ENCODE measurements at regions not wholly inside any gene's neighbourhood (a gene's known extent, or its start where the extent isn't known, plus 50 kb on each side); places are given as distances from the start of the nearest gene placed in this dataset.

- DNase-seq (ENCODE audit: low read depth), result no peak
These were observed 153.4 kb downstream of the C1orf94 start for GRCh38 chr1:34330061-34330460.

- no peak for DNase-seq (ENCODE audit: low read depth)
These were observed 154.6 kb downstream of the C1orf94 start for GRCh38 chr1:34331020-34331926.

GRCh38 chr1:34332996-34333395, 156.3 kb downstream of the C1orf94 start:
- DNase-seq (ENCODE audit: low read depth), result no peak

GRCh38 chr1:34338871-34339270, 162.2 kb downstream of the C1orf94 start:
- DNase-seq (ENCODE audit: low read depth), result no peak

GRCh38 chr1:34341896-34342295, 165.2 kb downstream of the C1orf94 start:
- DNase-seq (ENCODE audit: low read depth), result no peak

GRCh38 chr1:34342334-34342733, 165.6 kb downstream of the C1orf94 start:
- DNase-seq (ENCODE audit: low read depth), result no peak

GRCh38 chr1:34346128-34346527, 169.4 kb downstream of the C1orf94 start:
- DNase-seq (ENCODE audit: low read depth), result no peak

GRCh38 chr1:34353409-34353808, 176.7 kb downstream of the C1orf94 start:
- DNase-seq (ENCODE audit: low read depth), result no peak

GRCh38 chr1:34354367-34354766, 177.7 kb downstream of the C1orf94 start:
- DNase-seq (ENCODE audit: low read depth), result no peak

- no peak for DNase-seq (ENCODE audit: low read depth)
These were observed 180.1 kb downstream of the C1orf94 start for GRCh38 chr1:34356853-34357252.

GRCh38 chr1:34358636-34359035, 181.9 kb downstream of the C1orf94 start:
- no peak for DNase-seq (ENCODE audit: low read depth)

- no peak for DNase-seq (ENCODE audit: low read depth)
These were observed 182.7 kb downstream of the C1orf94 start for GRCh38 chr1:34359411-34359810.

- DNase-seq (ENCODE audit: low read depth), result no peak
These were observed 183.9 kb downstream of the C1orf94 start for GRCh38 chr1:34360574-34360973.

- no peak for DNase-seq (ENCODE audit: low read depth)
These were observed 184.4 kb downstream of the C1orf94 start for GRCh38 chr1:34361121-34361520.

- DNase-seq (ENCODE audit: low read depth), result no peak
These were observed 185.2 kb downstream of the C1orf94 start for GRCh38 chr1:34361781-34362357.

- no peak for DNase-seq (ENCODE audit: low read depth)
These were observed 186.2 kb downstream of the C1orf94 start for GRCh38 chr1:34362949-34363348.

GRCh38 chr1:34363447-34363846, 186.7 kb downstream of the C1orf94 start:
- DNase-seq (ENCODE audit: low read depth), result no peak

GRCh38 chr1:34363915-34364314, 187.2 kb downstream of the C1orf94 start:
- no peak for DNase-seq (ENCODE audit: low read depth)

- DNase-seq (ENCODE audit: low read depth), result no peak
These were observed 187.7 kb downstream of the C1orf94 start for GRCh38 chr1:34364376-34364775.

- DNase-seq (ENCODE audit: low read depth), result no peak
These were observed 188.6 kb downstream of the C1orf94 start for GRCh38 chr1:34365295-34365694.

GRCh38 chr1:34366875-34367624, 190.3 kb downstream of the C1orf94 start:
- no peak for DNase-seq (ENCODE audit: low read depth)

- no peak for DNase-seq (ENCODE audit: low read depth)
These were observed 191.2 kb downstream of the C1orf94 start for GRCh38 chr1:34367954-34368353.

Measured in stimulated activated CD8-positive, alpha-beta memory T cell treated with anti-CD3 and anti-CD28 coated beads, Interleukin-12 subunit alpha, Interleukin-12 subunit beta, amount 100 ng/mL, for 1 hour (primary cell).